Calu3 (cell line): ENCODE measurements at regions not wholly inside any gene's neighbourhood (a gene's known extent, or its start where the extent isn't known, plus 50 kb on each side); places are given as distances from the start of the nearest gene placed in this dataset.

ENCODE experiments used
- BruUV-seq: library from RNA; stranded (reverse); fragments of 400-500 nt; replicated peaks from 2 replicates; lab custom pipeline; 2021; lab: Mats Ljungman, UMichigan
- CTCF ChIA-PET: fragments of 300-600 bp; sonication (Branson Sonifier 250); formaldehyde crosslinking; loops from one replicate; lab custom pipeline; 2022; ENCODE audit warnings: antibody characterized with exemption; lab: Charles Lee
- DNase-seq: peaks from one replicate; pipeline ENCODE4 v3.0.0; 2022
- H3K27ac Mint-ChIP-seq: one replicate; pipeline ENCODE4 v1.8.0; 2022; ENCODE audit warnings: mixed read lengths; ENCODE audit not compliant: unreplicated experiment
- H3K27me3 Mint-ChIP-seq: one replicate; pipeline ENCODE4 v1.8.0; 2022; ENCODE audit warnings: mixed read lengths; ENCODE audit not compliant: unreplicated experiment
- H3K36me3 Mint-ChIP-seq: one replicate; pipeline ENCODE4 v1.8.0; 2022; ENCODE audit warnings: mild to moderate bottlenecking, moderate library complexity, mixed read lengths; ENCODE audit not compliant: insufficient read depth, unreplicated experiment
- H3K4me1 Mint-ChIP-seq: one replicate; pipeline ENCODE4 v1.8.0; 2022; ENCODE audit warnings: mild to moderate bottlenecking, low read depth, mixed read lengths; ENCODE audit not compliant: unreplicated experiment
- H3K4me3 Mint-ChIP-seq: one replicate; pipeline ENCODE4 v1.8.0; 2022; ENCODE audit warnings: mild to moderate bottlenecking, low read depth, moderate library complexity, mixed read lengths; ENCODE audit not compliant: unreplicated experiment
- H3K9me3 Mint-ChIP-seq: one replicate; pipeline ENCODE4 v1.8.0; 2022; ENCODE audit warnings: low read depth, mixed read lengths; ENCODE audit not compliant: unreplicated experiment
- intact Hi-C: fragments of 100-400 bp; cut with micrococcal nuclease; formaldehyde crosslinking; loops from one replicate; pipeline ENCODE4 v1.10.0; 2022; ENCODE audit not compliant: unreplicated experiment
- TF ChIP-seq, protein P1 (sequence below): fragments of 200-600 bp; IDR thresholded peaks from one replicate; pipeline ENCODE4 v1.8.0; 2022; ENCODE audit warnings: antibody characterized with exemption; ENCODE audit not compliant: unreplicated experiment

- TF ChIP-seq, protein P1, sequence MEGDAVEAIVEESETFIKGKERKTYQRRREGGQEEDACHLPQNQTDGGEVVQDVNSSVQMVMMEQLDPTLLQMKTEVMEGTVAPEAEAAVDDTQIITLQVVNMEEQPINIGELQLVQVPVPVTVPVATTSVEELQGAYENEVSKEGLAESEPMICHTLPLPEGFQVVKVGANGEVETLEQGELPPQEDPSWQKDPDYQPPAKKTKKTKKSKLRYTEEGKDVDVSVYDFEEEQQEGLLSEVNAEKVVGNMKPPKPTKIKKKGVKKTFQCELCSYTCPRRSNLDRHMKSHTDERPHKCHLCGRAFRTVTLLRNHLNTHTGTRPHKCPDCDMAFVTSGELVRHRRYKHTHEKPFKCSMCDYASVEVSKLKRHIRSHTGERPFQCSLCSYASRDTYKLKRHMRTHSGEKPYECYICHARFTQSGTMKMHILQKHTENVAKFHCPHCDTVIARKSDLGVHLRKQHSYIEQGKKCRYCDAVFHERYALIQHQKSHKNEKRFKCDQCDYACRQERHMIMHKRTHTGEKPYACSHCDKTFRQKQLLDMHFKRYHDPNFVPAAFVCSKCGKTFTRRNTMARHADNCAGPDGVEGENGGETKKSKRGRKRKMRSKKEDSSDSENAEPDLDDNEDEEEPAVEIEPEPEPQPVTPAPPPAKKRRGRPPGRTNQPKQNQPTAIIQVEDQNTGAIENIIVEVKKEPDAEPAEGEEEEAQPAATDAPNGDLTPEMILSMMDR = no peak
- no peaks in the 10 kb centered on the region for H3K4me1 Mint-ChIP-seq
- DNase-seq = no peak
- H3K4me3 Mint-ChIP-seq = no peak overlapping the region
- H3K27me3 Mint-ChIP-seq = no peaks in the 10 kb centered on the region
- no TSS peak for BruUV-seq
- no peaks in the 10 kb centered on the region for H3K9me3 Mint-ChIP-seq
- H3K36me3 Mint-ChIP-seq = no peaks in the 10 kb centered on the region
- no peak overlapping the region for H3K27ac Mint-ChIP-seq
- CTCF ChIA-PET = no interaction called here
- intact Hi-C loops = no loop called here
Observed at GRCh38 chr9:31334837-31335528, 1049.5 kb upstream of the ACO1 start.

- BruUV-seq = no TSS peak
- H3K36me3 Mint-ChIP-seq = no peaks in the 10 kb centered on the region
- H3K9me3 Mint-ChIP-seq = no peaks in the 10 kb centered on the region
- intact Hi-C loops = no loop called here
- TF ChIP-seq, protein P1 = no peak
- H3K27ac Mint-ChIP-seq = no peak overlapping the region
- DNase-seq = no peak
- CTCF ChIA-PET = no interaction called here
- no peaks in the 10 kb centered on the region for H3K27me3 Mint-ChIP-seq
- no peak overlapping the region for H3K4me3 Mint-ChIP-seq
- H3K4me1 Mint-ChIP-seq = no peaks in the 10 kb centered on the region
Observed at GRCh38 chr9:31335529-31336234, 1048.8 kb upstream of the ACO1 start.

GRCh38 chr9:31336386-31336785 lies 1048.1 kb upstream of the ACO1 start:
- Mint-ChIP-seq H3K36me3 (no peaks in the 10 kb centered on the region), H3K9me3 (no peaks in the 10 kb centered on the region), H3K4me1 (no peaks in the 10 kb centered on the region), H3K27ac (no peak overlapping the region), H3K27me3 (no peaks in the 10 kb centered on the region), H3K4me3 (no peak overlapping the region)
- CTCF ChIA-PET = no interaction called here
- TF ChIP-seq, protein P1 = no peak
- intact Hi-C loops = no loop called here
- no TSS peak for BruUV-seq
- DNase-seq = no peak

DNA sequence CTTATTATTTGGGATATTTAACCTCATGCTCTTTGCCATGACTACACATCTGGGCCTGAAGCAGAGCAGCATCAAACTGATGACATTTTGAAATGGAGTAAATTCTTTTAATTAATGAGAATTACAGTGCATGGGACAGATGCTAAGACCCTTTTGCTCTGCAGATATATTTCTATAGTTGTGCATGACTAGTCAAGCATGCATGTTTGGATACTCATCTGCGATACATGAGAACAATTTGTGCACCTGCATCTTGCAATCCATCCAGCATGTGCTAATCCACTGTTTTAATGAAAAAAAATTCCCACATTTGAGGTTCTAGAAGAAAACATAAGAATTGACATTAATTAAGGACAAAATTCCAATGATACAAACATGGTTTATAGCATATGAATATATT lies 1047.6 kb upstream of the ACO1 start:
- Mint-ChIP-seq H3K27me3 (no peaks in the 10 kb centered on the region), H3K4me1 (no peaks in the 10 kb centered on the region), H3K36me3 (no peaks in the 10 kb centered on the region), H3K4me3 (no peak overlapping the region), H3K27ac (no peak overlapping the region), H3K9me3 (no peaks in the 10 kb centered on the region)
- CTCF ChIA-PET = no interaction called here
- no TSS peak for BruUV-seq
- DNase-seq = no peak
- TF ChIP-seq, protein P1 = no peak
- intact Hi-C loops = no loop called here
